ENCODE measurements at regions not wholly inside any gene's neighbourhood (a gene's known extent, or its start where the extent isn't known, plus 50 kb on each side); places are given as distances from the start of the nearest gene placed in this dataset.

- H3K27ac ChIP-seq, result no peak overlapping the region
- WGBS, 2 donors (ENCODE audit: low coverage in 1 of 2), result 85 to 100% methylated on average over 5 to 6 of the region's 6 CpGs
- H3K27me3 ChIP-seq, result no peaks in the 10 kb centered on the region
- no peaks in the 10 kb centered on the region for H3K9me3 ChIP-seq
- no peak overlapping the region for H3K4me3 ChIP-seq
- H3K36me3 ChIP-seq, result no peaks in the 10 kb centered on the region
- H3K4me1 ChIP-seq, result peaks cover 0 to 4% (median 0%) of the 10 kb centered on the region in 3 donors
- TF ChIP-seq POLR2A (IDR thresholded peaks at IDR 0.05), result no peak
- no peak for TF ChIP-seq CTCF (IDR thresholded peaks at IDR 0.05)
- no peak for TF ChIP-seq EP300 (IDR thresholded peaks at IDR 0.05)
- TF ChIP-seq POLR2AphosphoS5 (IDR thresholded peaks at IDR 0.05), result no peak
- no peak for ATAC-seq
Measured at GRCh38 chr1:59075021-59075420, 221.9 kb upstream of the FGGY start.

- ATAC-seq, result peak; percentile 25
- Histone ChIP-seq H3K27me3 (no peaks in the 10 kb centered on the region), H3K4me3 (no peak overlapping the region), H3K9me3 (no peaks in the 10 kb centered on the region), H3K4me1 (peaks cover 0 to 6% (median 0%) of the 10 kb centered on the region in 3 donors), H3K27ac (no peak overlapping the region), H3K36me3 (no peaks in the 10 kb centered on the region)
- WGBS, 2 donors (ENCODE audit: low coverage in 1 of 2), result 78% methylated on average over 1 of the region's 1 CpG; no CpG with 5 or more reads in 1 of the 2 donors
- no peak for TF ChIP-seq POLR2A (IDR thresholded peaks at IDR 0.05)
- TF ChIP-seq CTCF (IDR thresholded peaks at IDR 0.05), result peak in 3 of 4 experiments; percentile 29 to 51 (median 44)
Measured at GRCh38 chr1:59076612-59077011, 220.3 kb upstream of the FGGY start.

- H3K4me3 ChIP-seq, result no peak overlapping the region
- 88 to 93% methylated on average over 6 of the region's 6 CpGs for WGBS, 2 donors (ENCODE audit: low coverage in 1 of 2)
- peaks cover 0 to 6% (median 0%) of the 10 kb centered on the region in 3 donors for H3K4me1 ChIP-seq
- TF ChIP-seq EP300 (IDR thresholded peaks at IDR 0.05) (no peak), CTCF (IDR thresholded peaks at IDR 0.05) (no peak), POLR2A (IDR thresholded peaks at IDR 0.05) (no peak), POLR2AphosphoS5 (IDR thresholded peaks at IDR 0.05) (no peak)
- H3K27ac ChIP-seq, result no peak overlapping the region
- H3K27me3 ChIP-seq, result no peaks in the 10 kb centered on the region
- H3K9me3 ChIP-seq, result no peaks in the 10 kb centered on the region
- ATAC-seq, result no peak
- no peaks in the 10 kb centered on the region for H3K36me3 ChIP-seq
Measured at GRCh38 chr1:59077466-59078069, 219.3 kb upstream of the FGGY start.

- Histone ChIP-seq H3K4me3 (no peak overlapping the region), H3K36me3 (no peaks in the 10 kb centered on the region), H3K9me3 (no peaks in the 10 kb centered on the region), H3K27me3 (no peaks in the 10 kb centered on the region), H3K27ac (no peak overlapping the region), H3K4me1 (peaks cover 0 to 6% (median 0%) of the 10 kb centered on the region in 3 donors)
- ATAC-seq, result no peak
- 60% methylated on average over 3 of the region's 4 CpGs; no CpG with 5 or more reads in 1 of the 2 donors for WGBS, 2 donors (ENCODE audit: low coverage in 1 of 2)
- no peak for TF ChIP-seq CTCF (IDR thresholded peaks at IDR 0.05)
- TF ChIP-seq POLR2AphosphoS5 (IDR thresholded peaks at IDR 0.05), result no peak
- TF ChIP-seq POLR2A (IDR thresholded peaks at IDR 0.05), result no peak
- TF ChIP-seq EP300 (IDR thresholded peaks at IDR 0.05), result no peak
Measured at GRCh38 chr1:59078070-59078800, 218.7 kb upstream of the FGGY start.

GRCh38 chr1:59078866-59079265 is 218.0 kb upstream of the FGGY start:
- H3K4me3 ChIP-seq, result no peak overlapping the region
- H3K27ac ChIP-seq, result no peak overlapping the region
- H3K4me1 ChIP-seq, result peaks cover 0 to 6% (median 0%) of the 10 kb centered on the region in 3 donors
- H3K9me3 ChIP-seq, result no peaks in the 10 kb centered on the region
- TF ChIP-seq EP300 (IDR thresholded peaks at IDR 0.05) (no peak), POLR2A (IDR thresholded peaks at IDR 0.05) (no peak), CTCF (IDR thresholded peaks at IDR 0.05) (no peak), POLR2AphosphoS5 (IDR thresholded peaks at IDR 0.05) (no peak)
- H3K27me3 ChIP-seq, result no peaks in the 10 kb centered on the region
- 77 to 94% methylated on average over 3 of the region's 3 CpGs for WGBS, 2 donors (ENCODE audit: low coverage in 1 of 2)
- ATAC-seq, result no peak
- no peaks in the 10 kb centered on the region for H3K36me3 ChIP-seq
